Heart right ventricle (tissue), 16 donors: ENCODE measurements at regions not wholly inside any gene's neighbourhood (a gene's known extent, or its start where the extent isn't known, plus 50 kb on each side); places are given as distances from the start of the nearest gene placed in this dataset.

Source experiments
- ATAC-seq, 8 donors: fragments of 200-7000 bp; cut with Tn5 transposase; one replicate each; pipeline ENCODE4 v1.9.1; 2020; ENCODE audit warnings: mild to moderate bottlenecking in 8 of 8, moderate library complexity in 8 of 8, moderate number of reproducible peaks in 1 of 8
- DNase-seq, 2 donors: peaks; one replicate each; pipeline ENCODE4 v3.0.0-alpha.2; 2020
- H3K27ac ChIP-seq, 10 donors: fragments of 200-600 bp; sonication (generic) in 2 of 10; one replicate each; pipeline versions ENCODE4 v1.5.0 to v1.8.0; 2020 to 2022; ENCODE audit warnings: mild to moderate bottlenecking in 3 of 10
- H3K27me3 ChIP-seq, 7 donors: fragments of 200-600 bp; one replicate each; pipeline ENCODE4 v1.8.0; 2021 to 2022; ENCODE audit warnings: mild to moderate bottlenecking in 2 of 7
- H3K36me3 ChIP-seq, 9 donors: fragments of 200-600 bp; sonication (generic) in 1 of 9; one replicate each; pipeline versions ENCODE4 v1.5.0 to v1.8.0; 2020 to 2022; ENCODE audit warnings: mild to moderate bottlenecking in 2 of 9
- H3K4me1 ChIP-seq, 9 donors: fragments of 200-600 bp; sonication (generic) in 1 of 9; one replicate each; pipeline versions ENCODE4 v1.5.0 to v1.8.0; 2020 to 2022; ENCODE audit warnings: mild to moderate bottlenecking in 4 of 9
- H3K4me3 ChIP-seq, 10 donors: fragments of 200-600 bp; sonication (generic) in 2 of 10; one replicate each; pipeline versions ENCODE4 v1.5.0 to v1.8.0; 2020 to 2022; ENCODE audit warnings: mild to moderate bottlenecking in 7 of 10, moderate library complexity in 2 of 10
- H3K9me3 ChIP-seq, 11 donors: fragments of 200-600 bp in 10 of 11; sonication (generic) in 2 of 11; one replicate each; pipeline versions ENCODE4 v1.5.0 to v1.8.0; 2013 to 2022; ENCODE audit warnings: mild to moderate bottlenecking in 2 of 11, control low read depth in 1 of 11, moderate library complexity in 1 of 11
- CTCF ChIP-seq, 9 donors: fragments of 200-600 bp; sonication (generic) in 2 of 9; IDR thresholded peaks; one replicate each; pipeline versions ENCODE4 v1.5.0 to v1.8.0; 2021 to 2022; ENCODE audit warnings: antibody characterized with exemption in 9 of 9, mild to moderate bottlenecking in 5 of 9, moderate library complexity in 1 of 9
- WGBS, 2 donors: extraction: QIAGEN DNeasy Blood & Tissue Kit; methylation state at CpG; one replicate each; pipeline ENCODE4 v1.1.7; 2013; ENCODE audit warnings: inconsistent platforms in 1 of 2; 5-methylcytosine and 5-hydroxymethylcytosine counted together
- intact Hi-C, 10 donors: fragments of 100-400 bp; cut with DNase I; formaldehyde crosslinking; loops; one replicate each; pipeline versions ENCODE4 v1.11.1 to v1.14.2; 2022
- donor health status: Arrhythmogenic right ventricular cardiomyopathy.
- donor health status: ischemic (EF 13 %, LVEDD 7.1; RV severe dilation, severe dysfunction).
- donor health status: healthy with polysubstance abuse.
- donor health status: DM: no; HTN: yes; CAD: no.
- donor health status: DM: no; HTN: no; CAD: no.
- donor health status: ischemic (EF 25% LVEDD 6.9; RV normal size, moderate dysfunction).
- donor health status: ischemic (EF 25% LVEDD 5.7; RV mildly dilated, moderate dysfunction).
- donor health status: healthy.
- donor health status: DM: yes; HTN: yes; CAD: no.
- donor health status: Ischemic cardiomyopathy.
- donor health status: ischemic (EF 35%, LVEDD 5.7; RV mildly dilated, moderate dysfunction).
- donor health status: nonischemic (EF 11% LVEDD 7.7; RV severe dilation, severe dysfunction).
- donor health status: DM: yes; HTN: yes; CAD: no.
- donor health status: PGD.
- donor health status: ischemic (EF 29% LVEDD 5.4; RV normal size, mild dysfunction).
- donor health status: nonischemic (EF 23%, LVEDD 6.1; RV moderate dilation, normal function).

GRCh38 chr13:106961651-106962050 lies 393.7 kb upstream of the ARGLU1 start:
- no peak for DNase-seq
- H3K4me1 ChIP-seq = no peaks in the 10 kb centered on the region
- H3K27me3 ChIP-seq = no peaks in the 10 kb centered on the region
- no peak overlapping the region for H3K4me3 ChIP-seq
- no peak overlapping the region for H3K27ac ChIP-seq
- intact Hi-C loops = loop anchor here in 1 of 10 donors (5.0 kb wide), 1 partner anchor 366 kb away; no protein-coding TSS in a partner anchor
- peaks cover 0 to 3% (median 0%) of the 10 kb centered on the region in 11 donors for H3K9me3 ChIP-seq
- no peaks in the 10 kb centered on the region for H3K36me3 ChIP-seq
- TF ChIP-seq CTCF (IDR thresholded peaks at IDR 0.05) = no peak
- 70% methylated on average over 2 of the region's 2 CpGs for WGBS, 2 donors
- no peak for ATAC-seq

- intact Hi-C loops = loop anchor here in 1 of 10 donors (5.0 kb wide), 1 partner anchor 366 kb away; no protein-coding TSS in a partner anchor
- ATAC-seq (no peak), DNase-seq (no peak)
- WGBS, 2 donors = 83 to 96% methylated on average over 1 of the region's 1 CpG
- H3K36me3 ChIP-seq = no peaks in the 10 kb centered on the region
- no peak for TF ChIP-seq CTCF (IDR thresholded peaks at IDR 0.05)
- H3K4me1 ChIP-seq = no peaks in the 10 kb centered on the region
- no peaks in the 10 kb centered on the region for H3K27me3 ChIP-seq
- no peak overlapping the region for H3K4me3 ChIP-seq
- H3K27ac ChIP-seq = no peak overlapping the region
- no peaks in the 10 kb centered on the region for H3K9me3 ChIP-seq
Measured at GRCh38 chr13:106961216-106961615, 393.3 kb upstream of the ARGLU1 start.

- no peak for TF ChIP-seq CTCF (IDR thresholded peaks at IDR 0.05)
- no peaks in the 10 kb centered on the region for H3K27me3 ChIP-seq
- ATAC-seq (no peak), DNase-seq (no peak)
- 71 to 79% methylated on average over 3 of the region's 3 CpGs for WGBS, 2 donors
- no peaks in the 10 kb centered on the region for H3K36me3 ChIP-seq
- intact Hi-C loops = no loop called here
- peaks cover 0 to 14% (median under 1%) of the 10 kb centered on the region in 11 donors for H3K9me3 ChIP-seq
- no peaks in the 10 kb centered on the region for H3K4me1 ChIP-seq
- H3K27ac ChIP-seq = no peak overlapping the region
- no peak overlapping the region for H3K4me3 ChIP-seq
Measured at GRCh38 chr13:106958621-106959048, 390.7 kb upstream of the ARGLU1 start.

- Histone ChIP-seq H3K27ac (no peak overlapping the region), H3K9me3 (no peaks in the 10 kb centered on the region), H3K4me1 (peaks cover 0 to 4% (median 0%) of the 10 kb centered on the region in 9 donors), H3K4me3 (no peak overlapping the region), H3K36me3 (no peaks in the 10 kb centered on the region), H3K27me3 (no peaks in the 10 kb centered on the region)
- 87 to 93% methylated on average over 3 of the region's 3 CpGs for WGBS, 2 donors
- ATAC-seq (no peak), DNase-seq (no peak)
- TF ChIP-seq CTCF (IDR thresholded peaks at IDR 0.05) = no peak
- intact Hi-C loops = no loop called here
Measured at GRCh38 chr13:106942563-106942962, 374.6 kb upstream of the ARGLU1 start.
